HG02943 (cell line): ENCODE measurements at regions not wholly inside any gene's neighbourhood (a gene's known extent, or its start where the extent isn't known, plus 50 kb on each side); places are given as distances from the start of the nearest gene placed in this dataset.
"Not testable (repeated sequence)": the region's sequence is repeated elsewhere in the genome, so short reads cannot be mapped to it uniquely, and the experiment has no call there.

Experiments
- ATAC-seq: cut with Tn5 transposase; IDR thresholded peaks from one replicate; pipeline ENCODE4 v1.9.1; 2021; ENCODE audit warnings: mild to moderate bottlenecking, low read depth, moderate library complexity; ENCODE audit not compliant: unreplicated experiment

DNA sequence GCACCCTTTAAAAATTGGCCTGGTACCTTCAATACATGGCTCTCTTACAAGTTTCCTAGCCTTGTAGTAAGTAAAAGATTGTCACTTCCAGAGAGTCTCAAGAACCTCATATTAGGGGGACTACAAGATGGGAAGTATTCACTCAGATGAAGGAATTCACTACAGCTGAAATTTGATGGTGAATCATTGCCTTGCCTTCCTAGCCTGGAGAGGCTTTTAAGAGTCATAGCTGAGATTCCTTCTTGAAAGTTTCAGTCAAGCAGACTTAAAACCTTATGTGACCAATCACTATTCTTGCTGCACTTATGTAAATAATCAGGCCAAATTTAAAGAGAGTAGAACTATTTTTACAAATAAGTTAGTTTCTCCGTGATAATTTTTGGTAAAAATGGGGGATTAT, 451.6 kb downstream of the TRHDE start:
- ATAC-seq, result no peak

DNA sequence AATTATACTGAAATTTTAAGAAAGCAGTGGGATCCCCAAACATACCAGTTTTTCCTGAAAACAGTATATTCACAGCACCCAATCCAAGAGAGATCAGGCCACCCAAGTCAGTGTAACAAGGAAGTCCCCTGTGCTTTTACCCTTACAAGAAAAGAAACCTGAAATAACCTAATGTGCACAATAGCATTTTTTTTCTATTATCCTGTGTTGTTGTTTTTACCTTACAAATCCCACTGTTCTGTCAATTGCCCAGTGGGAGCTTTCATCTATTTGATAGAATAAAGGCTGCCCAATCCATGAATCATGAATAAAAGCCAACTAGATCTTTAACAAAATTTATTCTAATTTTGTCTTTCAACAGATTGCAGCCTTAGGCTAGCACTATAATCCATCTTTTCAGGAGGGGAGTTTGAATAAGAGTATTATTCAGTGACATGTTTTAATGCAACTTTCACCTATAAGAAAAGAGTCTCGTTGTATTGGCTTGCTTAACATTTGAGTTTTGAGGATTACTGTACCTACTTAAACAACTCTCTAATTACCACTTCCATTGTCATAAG, 457.4 kb downstream of the TRHDE start:
- ATAC-seq, result no peak

DNA sequence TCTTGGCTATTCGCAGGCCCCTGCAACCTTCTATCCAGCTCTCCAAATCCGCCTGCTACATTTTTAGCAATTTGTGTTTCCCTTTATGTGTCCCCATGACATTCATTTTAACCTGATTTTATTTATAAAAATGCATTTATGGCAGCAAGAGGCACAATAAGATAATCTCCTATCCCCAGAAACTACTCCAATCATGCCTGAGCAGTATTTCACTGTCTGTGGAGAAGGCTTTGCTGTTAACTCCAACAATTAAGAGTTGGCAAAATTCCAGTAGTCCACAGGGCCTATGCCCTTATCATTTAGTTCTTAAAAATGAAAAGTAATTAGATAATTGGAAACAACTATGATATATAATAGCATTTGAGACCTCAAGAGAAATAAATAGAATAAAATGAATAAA, 462.4 kb downstream of the TRHDE start:
- ATAC-seq, result no peak

DNA sequence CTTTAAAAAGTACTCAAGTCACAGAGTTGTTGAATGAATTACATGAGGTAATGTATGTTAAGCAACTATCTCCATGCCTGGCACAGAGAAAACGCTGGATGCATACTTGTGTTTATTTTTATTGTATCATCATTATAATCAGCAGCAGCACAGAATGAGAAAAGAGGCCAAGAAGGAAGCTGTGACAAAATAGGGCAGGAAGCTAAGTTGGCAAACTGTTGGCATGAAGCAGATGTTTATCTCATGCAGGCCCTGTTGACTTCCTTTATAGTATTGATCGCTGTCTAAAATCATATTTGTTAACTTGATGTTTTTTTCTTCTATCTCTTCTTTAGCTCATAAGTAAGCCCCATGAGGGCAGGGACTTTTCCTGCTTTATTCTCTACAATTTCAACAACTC, 466.6 kb downstream of the TRHDE start:
- ATAC-seq, result no peak

DNA sequence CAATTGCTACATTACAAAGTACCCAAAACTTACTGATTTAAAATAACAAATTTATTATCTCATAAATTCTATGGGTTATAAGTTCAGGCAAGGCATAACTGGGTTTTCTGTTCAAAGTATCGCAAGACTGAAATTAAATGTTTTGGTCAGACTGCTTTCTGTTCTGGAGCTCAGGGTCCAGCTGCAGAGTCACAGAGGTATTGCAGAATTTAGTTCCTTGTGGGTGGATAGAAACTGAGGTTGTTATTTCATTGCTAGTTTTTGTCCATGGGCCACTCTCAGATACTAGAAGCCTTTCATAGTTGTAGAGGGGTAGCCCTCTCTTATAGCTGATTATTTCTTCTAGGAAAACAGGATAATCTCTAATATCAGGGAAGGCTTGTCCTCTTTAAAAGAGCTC, 467.9 kb downstream of the TRHDE start:
- no peak for ATAC-seq

DNA sequence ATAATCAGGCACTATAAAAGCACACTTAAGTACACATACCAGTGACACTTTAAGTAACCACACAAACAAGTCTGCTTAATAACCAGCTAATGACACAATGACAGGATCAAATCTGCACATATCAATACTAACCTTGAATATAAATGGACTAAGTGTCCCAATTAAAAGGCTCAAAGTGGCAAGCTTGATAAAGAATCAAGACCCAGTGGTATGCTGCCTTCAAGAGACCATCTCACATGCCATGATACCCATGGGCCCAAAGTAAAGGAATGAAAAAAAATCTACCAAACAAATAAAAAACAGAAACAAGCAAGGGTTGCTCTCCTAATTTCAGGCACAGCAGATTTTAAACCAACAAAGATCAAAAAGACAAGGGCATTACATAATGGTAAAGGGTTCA, 470.4 kb downstream of the TRHDE start:
- no peak for ATAC-seq

DNA sequence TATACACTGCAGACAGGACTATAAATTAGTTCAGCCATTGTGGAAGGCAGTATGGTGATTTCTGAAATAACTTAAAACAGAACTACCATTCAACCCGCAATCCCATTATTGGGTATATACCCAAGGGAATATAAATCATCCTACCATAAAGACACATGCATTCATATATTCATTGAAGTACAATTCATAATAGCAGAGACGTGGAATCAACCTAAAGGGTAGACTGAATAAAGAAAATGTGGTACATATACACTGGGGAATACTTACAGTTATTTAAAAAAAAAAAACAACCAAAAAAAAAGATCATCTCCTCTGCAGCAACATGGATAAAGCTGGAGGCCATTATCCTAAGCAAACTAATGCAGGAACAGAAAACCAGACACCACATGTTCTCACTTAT, 473.9 kb downstream of the TRHDE start:
- no peak for ATAC-seq

DNA sequence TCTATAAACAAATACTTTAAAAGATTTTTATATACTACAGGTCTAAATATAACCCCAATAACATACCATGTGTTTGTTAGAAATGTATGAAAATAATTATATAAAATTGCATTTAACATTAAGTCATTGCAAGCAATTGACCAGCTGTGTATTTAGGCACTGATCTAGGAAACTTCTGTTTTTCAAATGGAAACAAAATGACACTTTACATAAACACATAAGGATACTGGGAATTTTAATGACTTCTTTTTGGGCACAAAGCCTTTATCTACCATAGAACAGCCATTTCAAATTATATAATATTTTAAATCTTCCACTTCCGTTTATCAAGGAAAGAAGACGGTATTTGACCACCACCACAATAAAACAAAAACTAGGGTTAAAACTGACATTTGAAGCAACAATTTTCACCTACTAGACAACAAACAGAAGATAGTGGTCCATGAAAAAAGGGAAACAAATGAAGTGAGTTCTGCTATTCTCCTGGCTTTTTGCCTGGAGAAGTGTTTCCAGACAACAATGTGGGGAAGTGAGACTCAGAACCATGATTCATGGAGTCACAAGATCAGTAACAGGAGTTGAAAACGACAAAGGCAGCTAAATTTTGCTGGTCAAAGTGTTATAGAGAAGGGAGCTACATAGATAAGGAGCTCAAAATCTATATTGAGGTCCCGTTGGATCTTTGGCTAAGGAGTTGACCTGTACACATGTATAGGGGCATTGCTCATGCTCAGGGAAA, 475.1 kb downstream of the TRHDE start:
- ATAC-seq, result no peak

DNA sequence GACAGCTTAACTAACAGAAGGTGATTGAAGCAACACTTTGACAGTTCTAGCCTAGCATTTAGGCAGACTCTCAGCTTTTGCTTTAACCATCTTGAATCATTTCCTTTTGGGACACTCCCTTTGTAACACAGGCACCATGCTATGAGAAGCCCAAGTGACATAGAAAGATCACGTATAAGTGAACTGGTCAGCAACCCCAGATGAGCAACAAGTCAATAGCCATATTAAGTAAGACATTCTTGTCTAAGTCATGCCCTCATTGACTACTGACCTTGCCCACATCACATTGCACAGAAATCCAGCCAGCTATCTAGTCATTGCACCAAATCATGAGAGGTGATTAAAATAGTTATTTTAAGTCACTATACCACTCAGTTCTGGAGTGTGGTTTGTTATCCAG, 476.8 kb downstream of the TRHDE start:
- no peak for ATAC-seq

DNA sequence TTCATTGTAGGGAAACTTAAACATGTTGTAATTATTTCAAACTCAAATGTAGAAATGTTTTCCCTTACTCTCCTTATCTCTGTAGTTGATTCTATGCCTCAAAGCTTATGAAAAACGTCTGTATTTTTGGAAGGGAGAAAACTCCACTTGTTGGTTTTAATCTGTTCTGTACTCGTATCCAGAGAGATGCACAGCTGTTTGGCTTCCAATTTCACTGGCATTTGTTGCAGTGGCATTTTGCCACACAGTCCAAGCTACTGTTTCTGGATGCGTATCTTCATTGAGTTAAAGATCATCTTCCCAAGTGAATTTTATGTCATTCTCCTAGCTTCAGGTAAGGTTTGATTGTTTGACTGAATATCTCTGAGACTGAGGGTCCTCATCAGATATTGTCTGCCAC, 481.4 kb downstream of the TRHDE start:
- ATAC-seq, result no peak

DNA sequence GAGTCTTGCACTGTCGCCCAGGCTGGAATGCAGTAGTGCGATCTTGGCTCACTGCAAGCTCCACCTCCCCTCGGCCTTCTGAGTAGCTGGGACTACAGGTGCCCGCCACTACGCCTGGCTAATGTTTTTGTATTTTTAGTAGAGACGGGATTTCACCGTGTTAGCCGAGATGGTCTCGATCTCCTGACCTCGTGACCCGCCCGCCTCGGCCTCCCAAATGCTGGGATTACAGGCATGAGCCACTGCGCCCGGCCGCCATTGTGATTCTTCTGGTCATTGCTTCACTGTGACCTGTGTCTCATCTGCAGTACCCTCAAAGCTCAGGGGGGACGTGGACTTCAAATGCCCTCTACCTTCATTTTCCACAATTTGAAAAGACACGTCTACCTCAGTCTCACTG, 481.9 kb downstream of the TRHDE start:
- ATAC-seq, result not testable (repeated sequence)

DNA sequence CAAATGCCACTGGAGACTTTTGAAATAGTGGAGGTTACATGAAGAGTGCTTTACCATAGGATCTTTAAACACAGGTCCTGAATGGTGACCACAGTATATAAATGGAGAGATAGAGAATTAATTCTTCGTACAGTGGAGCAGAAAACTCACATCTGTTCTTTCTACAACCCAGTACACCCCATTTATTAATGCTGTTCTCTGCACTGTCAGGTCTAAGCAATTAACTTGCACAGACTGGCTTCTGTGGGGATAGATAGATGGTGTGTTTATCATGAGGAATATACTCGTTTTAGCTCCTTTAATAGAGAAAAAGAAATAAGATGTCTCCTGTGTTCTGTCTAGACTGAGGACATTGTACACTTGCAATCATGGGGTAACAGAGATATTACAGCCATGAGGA, 494.3 kb downstream of the TRHDE start:
- no peak for ATAC-seq

DNA sequence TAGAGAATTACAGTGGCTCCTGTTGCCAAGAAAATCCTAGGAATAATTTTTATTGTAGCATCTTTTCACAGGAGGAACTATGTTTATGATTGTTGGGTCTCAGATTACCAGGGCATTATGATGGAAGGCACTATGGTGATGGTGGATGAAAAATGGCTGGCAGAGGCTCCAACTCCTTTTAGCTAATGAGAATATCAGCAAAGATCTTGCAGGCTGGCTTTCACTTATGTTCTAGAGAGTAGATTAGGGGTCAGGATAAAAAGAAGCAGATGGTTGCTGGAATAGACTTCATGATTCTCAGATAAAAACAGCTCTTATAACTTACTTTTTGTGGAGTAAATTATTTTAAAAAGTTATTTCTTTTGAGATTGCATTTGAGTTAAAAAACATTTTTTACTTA, 501.9 kb downstream of the TRHDE start:
- no peak for ATAC-seq

DNA sequence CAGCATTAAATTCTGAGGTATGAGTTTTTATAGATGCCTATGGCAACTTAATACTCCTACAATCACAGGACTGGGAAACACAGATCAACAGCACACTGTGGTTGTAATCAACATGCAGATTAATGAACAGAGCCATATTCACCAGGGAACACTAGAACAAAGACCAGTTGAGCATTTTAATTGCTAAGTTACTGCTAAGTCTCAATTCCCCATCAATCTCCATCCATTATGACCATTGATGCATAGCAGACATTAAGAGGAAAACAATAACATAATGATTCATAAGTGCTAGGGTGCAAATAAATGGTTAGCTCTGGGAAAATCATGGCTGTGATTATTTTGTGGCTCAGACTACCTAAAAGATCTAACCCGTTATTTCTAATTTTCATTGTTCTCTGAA, 505.6 kb downstream of the TRHDE start:
- ATAC-seq, result no peak

DNA sequence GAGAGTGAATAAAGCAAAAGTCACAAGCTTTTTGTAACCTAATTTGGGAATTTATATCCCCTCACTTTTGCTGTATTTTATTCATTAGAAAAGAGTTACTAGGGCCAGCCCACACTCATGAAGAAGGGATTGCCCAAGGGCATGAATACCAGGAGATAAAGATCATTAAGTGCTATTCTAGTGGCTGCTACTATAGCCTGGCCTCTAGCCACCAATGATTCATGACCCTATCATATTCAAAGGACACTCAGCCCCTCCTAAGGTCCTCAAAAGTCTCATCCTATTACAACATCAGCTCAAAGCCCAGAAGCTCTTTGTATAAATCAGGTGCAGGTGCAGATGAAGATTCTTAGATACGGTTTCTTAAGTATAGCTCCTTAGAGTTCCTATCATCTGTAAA, 518.1 kb downstream of the TRHDE start:
- ATAC-seq, result no peak

DNA sequence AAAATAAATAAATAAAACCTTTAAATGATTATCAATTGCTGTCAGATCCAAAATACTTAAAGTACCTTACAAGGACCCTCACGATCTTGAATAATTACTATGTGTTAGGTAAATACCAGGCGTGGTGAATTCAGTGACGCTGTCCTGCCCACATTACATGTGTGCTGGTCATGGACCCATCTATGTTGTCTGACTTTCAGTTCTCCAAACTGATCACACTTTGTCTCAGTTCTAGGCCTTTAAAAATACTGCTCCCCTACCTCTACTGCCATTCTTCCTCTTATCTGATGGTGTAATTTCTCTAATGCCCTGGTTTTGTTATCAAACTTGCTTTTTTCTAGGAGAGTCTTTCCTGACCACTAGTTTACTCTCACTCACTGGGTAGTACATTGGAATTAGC, 520.7 kb downstream of the TRHDE start:
- no peak for ATAC-seq

DNA sequence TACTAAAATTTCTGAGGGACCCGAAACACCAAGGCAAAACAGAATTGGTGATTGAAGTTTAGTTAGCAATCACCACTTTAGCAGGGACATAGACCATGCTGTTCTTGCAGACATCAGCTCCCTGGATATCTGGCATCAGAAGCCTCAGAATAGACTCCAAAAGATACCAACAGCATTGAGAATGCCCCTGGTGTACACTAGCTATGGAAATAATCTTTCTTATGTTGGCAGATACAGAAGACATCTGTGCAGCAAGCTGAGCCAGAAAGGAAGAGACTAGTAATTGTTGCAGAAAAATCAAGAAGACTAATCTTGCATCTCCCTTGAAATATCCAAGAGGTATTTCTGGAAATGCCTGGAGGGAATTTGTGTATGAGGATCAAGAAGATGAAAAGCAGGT, 521.6 kb downstream of the TRHDE start:
- ATAC-seq, result no peak

DNA sequence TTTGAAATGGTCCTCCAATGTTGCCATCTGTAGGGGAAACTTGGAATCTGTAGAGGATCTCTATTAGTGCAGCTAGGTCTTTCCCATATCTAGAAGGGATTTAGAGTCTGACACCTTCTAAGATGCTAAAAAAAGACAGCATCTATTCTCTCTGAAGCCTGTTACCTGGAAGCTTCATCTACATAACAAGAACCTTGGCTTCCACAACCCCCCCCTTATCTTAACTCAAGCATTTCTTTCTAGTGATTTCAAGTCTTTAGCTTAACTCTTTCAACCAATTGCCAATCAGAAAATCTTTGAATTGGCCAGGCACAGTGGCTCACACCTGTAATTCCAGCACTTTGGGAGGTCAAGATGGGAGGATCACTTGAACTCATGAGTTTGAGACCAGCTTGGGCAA, 543.3 kb downstream of the TRHDE start:
- no peak for ATAC-seq

DNA sequence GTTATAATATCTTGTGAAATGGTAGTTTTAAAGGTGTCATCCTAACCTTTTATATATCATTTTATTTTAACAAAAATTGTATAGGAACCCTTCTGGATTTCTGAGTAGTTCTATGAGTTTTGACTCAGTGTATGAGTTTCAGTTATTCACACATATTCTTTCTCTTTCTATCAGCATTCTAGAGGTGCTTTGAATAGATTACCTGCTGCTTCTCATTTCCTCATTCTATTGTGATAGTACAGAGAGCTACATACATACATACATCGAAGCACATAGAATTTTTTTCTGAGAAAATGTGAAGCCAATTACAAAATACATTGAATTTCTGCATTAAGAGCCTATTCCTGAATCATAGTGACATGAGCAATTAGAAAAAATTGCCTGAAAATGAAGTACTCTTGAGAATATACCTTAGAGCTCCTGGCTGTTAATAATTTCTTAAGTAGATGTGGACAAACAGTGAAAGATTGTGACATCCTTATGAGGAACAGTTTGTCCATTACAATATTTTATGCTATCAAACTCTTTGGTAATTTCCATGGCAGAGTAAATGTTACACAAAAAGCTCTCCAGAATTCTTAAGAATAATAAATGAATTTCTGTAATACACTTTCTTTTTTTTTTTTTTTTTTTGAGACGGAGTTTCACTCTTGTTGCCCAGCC, 556.6 kb downstream of the TRHDE start:
- ATAC-seq, result no peak

DNA sequence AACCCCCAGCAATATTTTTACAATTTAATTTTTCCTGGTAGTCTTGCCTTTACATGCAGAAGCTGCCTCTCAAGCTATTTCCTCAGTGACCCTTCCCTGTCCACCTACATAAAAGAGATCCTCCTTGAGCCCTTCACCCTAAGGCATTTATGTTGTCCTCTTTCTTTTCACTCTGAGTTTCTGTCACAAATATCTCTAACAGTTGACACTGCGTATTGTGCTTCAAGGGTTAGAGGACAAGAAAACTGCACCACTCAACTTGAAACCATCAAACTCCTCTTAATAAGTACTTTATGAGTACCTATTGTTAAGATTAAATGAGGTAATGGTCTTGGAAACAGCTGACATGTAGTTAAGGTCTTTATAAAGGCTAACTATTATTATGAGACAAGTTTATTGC, 557.7 kb downstream of the TRHDE start:
- no peak for ATAC-seq

DNA sequence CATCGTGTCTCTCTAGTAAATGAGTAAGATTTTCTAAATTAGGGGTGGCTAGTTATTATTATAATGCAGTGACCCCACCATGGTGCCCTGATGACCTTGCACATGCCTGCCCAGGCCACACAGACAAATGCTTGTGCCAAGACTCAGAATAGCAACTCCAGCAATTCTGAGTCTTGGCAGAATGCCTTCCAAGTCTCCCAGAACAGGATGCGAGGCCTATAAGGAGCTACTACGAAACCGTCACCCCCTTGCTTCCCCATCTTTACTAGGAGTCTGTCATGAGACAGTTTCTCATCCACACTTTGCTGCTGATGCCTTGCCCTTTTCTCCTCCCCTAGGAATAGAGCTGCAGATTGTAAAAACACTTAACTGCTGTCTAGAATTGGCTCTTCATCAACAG, 559.9 kb downstream of the TRHDE start:
- no peak for ATAC-seq

DNA sequence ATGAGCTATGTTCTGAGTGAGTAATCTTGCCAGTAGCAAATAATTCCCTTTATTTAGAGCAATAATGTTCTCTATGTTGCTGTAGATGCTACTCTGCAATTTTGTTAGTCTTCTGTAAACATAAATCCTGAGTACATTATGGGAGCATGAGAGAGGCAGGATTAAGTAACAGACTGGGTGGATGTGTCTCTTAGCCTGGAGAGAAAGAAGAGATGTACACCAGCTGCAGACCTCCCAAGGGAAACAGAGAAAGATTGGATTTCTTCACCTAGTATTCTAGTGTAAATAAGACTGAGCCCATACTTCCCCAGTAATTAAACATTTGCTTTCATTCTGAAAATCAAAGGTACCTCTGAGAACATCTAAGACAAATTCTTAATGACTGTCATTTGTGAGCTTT, 564.0 kb downstream of the TRHDE start:
- no peak for ATAC-seq
